Erythroblast (primary cell): ENCODE measurements at regions not wholly inside any gene's neighbourhood (a gene's known extent, or its start where the extent isn't known, plus 50 kb on each side); places are given as distances from the start of the nearest gene placed in this dataset.

Experiments used
- DNase-seq, 2 experiments: peaks; one replicate each; lab custom pipeline; 2025; lab: John Stamatoyannopoulos, UW
- GATA1 ChIP-seq: IDR thresholded peaks from 2 replicates; pipeline ENCODE4 v1.6.1; 2011; ENCODE audit warnings: low read depth, mild to moderate bottlenecking, control low read depth, low read length, moderate library complexity
- POLR2A ChIP-seq: IDR thresholded peaks from 2 replicates; pipeline ENCODE4 v1.6.1; 2011; ENCODE audit warnings: mild to moderate bottlenecking, low read length

- DNase-seq, result no peak
Observed at GRCh38 chr10:117778241-117778640, 235.7 kb downstream of the EMX2 start.

DNA sequence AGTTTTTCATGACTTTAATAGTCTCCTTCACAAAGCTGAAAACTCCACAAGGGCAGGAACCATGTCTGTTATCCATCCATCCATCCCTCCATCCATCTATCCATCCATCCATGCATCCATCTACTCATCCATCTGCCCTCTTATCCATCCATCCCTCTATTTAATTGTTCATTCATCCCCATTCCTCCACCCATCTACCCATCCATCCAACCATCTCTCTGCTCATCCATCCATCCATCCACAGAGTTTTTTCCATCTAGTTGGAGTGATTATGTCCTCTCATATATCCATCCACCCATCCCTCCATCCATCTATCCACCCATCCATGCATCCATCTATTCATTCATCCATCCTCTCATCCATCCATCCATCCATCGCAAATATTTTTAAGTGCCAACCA lies 237.9 kb downstream of the EMX2 start:
- TF ChIP-seq POLR2A (no peak), GATA1 (no peak)
- DNase-seq, result no peak

More at GRCh38 chr10:117778241-117778640, 235.7 kb downstream of the EMX2 start:
- TF ChIP-seq POLR2A (no peak), GATA1 (no peak)

- no peak for TF ChIP-seq GATA1
- TF ChIP-seq POLR2A, result no peak
Observed at GRCh38 chr10:117781216-117781831, 238.8 kb downstream of the EMX2 start.

GRCh38 chr10:117782276-117782675 lies 239.7 kb downstream of the EMX2 start:
- no peak for DNase-seq
- TF ChIP-seq GATA1, result no peak
- TF ChIP-seq POLR2A, result no peak

More at GRCh38 chr10:117781216-117781831, 238.8 kb downstream of the EMX2 start:
- DNase-seq, result no peak

- no peak for DNase-seq
- TF ChIP-seq POLR2A (no peak), GATA1 (no peak)
Observed at GRCh38 chr10:117783698-117784395, 241.3 kb downstream of the EMX2 start.

DNA sequence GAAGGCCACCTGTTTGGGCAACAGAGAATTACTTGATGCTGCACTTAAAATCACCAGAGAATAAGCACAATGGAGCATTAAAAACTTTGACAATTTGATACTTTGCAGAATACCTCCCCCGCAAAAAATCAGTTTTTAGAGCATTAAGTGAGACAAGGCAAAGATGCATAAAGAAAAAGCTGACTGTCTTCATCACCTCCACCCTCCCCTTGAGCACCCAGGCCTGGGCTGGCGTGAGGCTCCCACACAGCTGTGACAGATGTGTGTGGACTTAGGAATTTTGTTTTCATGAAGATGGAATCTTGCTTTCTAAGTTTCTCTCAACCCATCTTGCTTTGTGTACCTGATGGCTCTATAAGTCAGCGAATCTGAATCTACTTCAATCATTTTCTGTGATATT lies 242.2 kb downstream of the EMX2 start:
- no peak for DNase-seq
- TF ChIP-seq POLR2A (no peak), GATA1 (no peak)

DNA sequence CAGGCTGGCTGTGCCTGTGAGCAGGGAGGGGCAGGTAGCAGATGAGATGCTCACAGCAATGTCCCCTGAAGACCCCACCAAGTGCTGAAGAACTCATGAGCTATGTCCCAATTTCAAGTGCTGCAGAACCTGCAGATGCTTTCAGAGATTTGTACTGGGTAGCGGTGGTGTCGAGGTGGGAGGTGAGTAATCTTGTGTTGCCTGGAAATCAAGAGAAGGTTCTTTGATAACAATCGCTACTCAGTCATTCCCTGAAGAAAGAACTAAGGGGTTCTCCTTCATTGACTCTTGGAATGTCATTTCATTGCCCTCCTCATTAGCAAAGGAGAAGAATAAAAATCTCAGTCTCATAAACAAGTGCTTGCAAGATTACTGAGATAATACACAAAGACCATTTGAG lies 246.4 kb downstream of the EMX2 start:
- DNase-seq, result no peak
- TF ChIP-seq POLR2A, result no peak
- TF ChIP-seq GATA1, result no peak

DNA sequence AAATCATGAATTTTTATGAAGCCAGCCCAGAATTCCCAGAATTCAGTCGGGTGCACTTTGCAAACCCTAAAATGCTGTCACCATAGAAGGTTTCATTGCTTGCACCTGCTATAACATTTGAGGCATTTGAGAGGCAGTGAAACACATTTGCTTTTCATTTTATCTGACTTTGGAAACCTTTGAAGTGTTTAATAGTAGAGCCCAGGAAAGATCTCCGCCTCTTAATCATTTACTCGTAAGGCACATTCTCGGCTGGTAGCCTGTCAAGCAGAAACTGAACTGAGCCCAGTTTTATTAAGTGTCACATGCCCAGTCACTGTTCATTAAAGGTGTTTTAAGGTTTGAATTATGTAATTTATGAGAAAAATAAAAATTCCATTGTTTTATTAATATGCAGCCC lies 247.6 kb downstream of the EMX2 start:
- TF ChIP-seq POLR2A, result no peak
- no peak for DNase-seq

- TF ChIP-seq POLR2A (no peak), GATA1 (no peak)
- no peak for DNase-seq
Observed at GRCh38 chr10:117790621-117791020, 248.1 kb downstream of the EMX2 start.

DNA sequence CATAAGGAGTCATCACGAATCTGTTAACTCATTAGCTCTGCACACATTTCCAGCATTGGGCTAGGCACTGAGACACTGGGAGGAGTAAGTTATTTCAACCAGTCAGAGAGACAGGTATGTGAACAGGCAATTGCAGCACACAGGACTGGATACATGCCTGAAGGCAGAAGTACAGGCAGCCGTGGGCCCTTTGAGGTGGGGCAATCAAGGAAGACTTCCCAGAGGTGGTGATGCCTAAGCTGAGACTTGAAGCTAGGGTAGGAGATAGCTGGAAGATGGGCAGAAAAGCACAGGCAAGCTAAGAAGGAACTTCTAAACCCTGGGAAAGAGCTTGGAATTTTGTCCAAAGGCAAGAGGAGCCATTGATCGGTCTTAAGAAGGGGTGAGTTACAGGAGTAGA lies 249.7 kb downstream of the EMX2 start:
- no peak for DNase-seq
- TF ChIP-seq POLR2A (no peak), GATA1 (no peak)

DNA sequence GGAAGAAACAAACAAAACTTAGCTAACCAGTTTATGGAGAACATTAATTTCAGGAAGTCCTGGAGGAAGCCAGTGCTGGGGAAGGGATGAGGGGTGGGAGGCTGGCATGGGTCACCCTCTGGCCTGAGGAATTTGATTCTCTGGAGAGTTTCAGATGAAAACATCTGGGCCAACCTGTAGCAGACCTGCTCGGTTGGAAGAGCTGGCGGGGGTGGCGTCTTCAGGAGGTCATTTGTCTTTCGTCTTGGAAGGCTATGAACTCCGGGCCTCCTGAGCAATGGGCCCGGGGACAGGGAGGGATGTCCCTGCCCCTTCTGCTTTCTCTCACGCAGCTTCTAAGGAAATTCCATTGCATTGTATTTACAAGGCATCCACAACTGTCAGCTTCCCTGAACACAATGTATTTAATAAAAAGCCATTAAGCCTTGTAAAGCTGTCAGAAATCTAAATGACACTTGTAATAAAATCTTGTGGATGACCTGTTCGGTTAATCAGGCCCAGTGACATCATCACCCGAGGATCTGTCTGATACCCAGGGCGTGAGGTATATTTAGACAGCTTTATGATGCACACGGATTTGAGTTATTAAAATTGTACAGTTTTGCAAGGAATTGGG lies 250.5 kb downstream of the RAB11FIP2 start:
- no peak for DNase-seq
- no peak for TF ChIP-seq POLR2A
- TF ChIP-seq GATA1, result no peak

- TF ChIP-seq GATA1 (no peak), POLR2A (no peak)
- no peak for DNase-seq
Observed at GRCh38 chr10:117797296-117797695, 249.4 kb downstream of the RAB11FIP2 start.

- no peak for DNase-seq
- TF ChIP-seq GATA1 (no peak), POLR2A (no peak)
Observed at GRCh38 chr10:117801691-117802090, 245.1 kb downstream of the RAB11FIP2 start.

DNA sequence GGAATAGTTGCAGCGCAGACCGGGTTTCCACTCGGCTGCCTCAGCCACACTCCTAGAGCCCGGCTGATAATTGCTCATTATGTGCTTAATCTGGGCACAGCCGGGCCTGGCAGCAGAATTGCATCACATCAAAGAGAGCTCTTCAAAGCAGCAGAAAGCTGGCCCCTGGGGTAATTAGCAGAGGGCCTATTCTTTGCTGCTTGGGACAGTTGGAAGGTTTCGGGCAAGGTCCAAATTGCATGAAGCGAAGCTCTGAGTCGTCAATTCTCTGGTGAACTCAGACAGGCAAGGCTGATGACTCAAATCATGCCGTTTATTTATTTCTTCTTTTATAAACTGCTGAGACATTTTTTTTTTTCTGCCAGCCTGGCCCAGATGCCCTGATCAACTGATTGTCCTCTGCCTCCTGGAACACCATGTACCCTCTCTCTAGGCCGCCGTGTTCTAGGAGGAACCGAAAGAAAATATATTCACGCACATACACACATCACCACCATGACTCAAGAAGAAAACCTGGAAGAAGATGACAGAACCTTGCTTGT lies 242.2 kb downstream of the RAB11FIP2 start:
- TF ChIP-seq POLR2A (no peak), GATA1 (no peak)
- DNase-seq, result no peak
